ENCODE measurements at regions not wholly inside any gene's neighbourhood (a gene's known extent, or its start where the extent isn't known, plus 50 kb on each side); places are given as distances from the start of the nearest gene placed in this dataset.

DNA sequence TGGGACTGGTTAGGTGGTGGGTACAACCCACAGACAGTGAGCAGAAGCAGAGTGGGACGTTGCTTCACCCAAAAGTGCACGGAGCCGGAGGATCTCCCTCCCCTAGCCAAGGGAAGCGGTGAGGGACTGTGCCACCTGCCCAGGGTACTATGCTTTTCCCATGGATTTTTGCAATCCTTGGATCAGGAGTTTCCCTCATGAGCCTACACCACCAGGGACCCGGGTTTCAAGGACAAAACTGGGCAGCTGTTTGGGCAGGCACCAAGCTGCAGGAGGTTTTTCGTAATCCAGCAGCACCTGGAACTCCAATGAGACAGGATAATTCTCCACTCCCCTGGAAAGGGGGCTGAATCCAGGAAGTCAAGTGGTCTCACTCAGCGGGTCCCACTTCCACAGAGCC, 209.1 kb upstream of the CXCL12 start:
- TF ChIP-seq CTCF (IDR thresholded peaks at IDR 0.05): no peak
- TF ChIP-seq EZH2 (IDR thresholded peaks at IDR 0.05; ENCODE audit: borderline replicate concordance, insufficient read depth, low read depth, low read length, poor library complexity, severe bottlenecking): no peak

Measured in B cell (primary cell).